ENCODE measurements at regions not wholly inside any gene's neighbourhood (a gene's known extent, or its start where the extent isn't known, plus 50 kb on each side); places are given as distances from the start of the nearest gene placed in this dataset.

GRCh38 chr21:23016617-23017016, 2018.4 kb downstream of the NCAM2 start:
- ATAC-seq (ENCODE audit: low FRiP score): no peak
- TF ChIP-seq CTCF (IDR thresholded peaks at IDR 0.05): no peak
- no peak for DNase-seq (ENCODE audit: low spot score)

- no peak for ATAC-seq (ENCODE audit: low FRiP score)
- TF ChIP-seq CTCF (IDR thresholded peaks at IDR 0.05): no peak
- DNase-seq (ENCODE audit: low spot score): no peak
Observed at GRCh38 chr21:23017989-23018388, 2019.8 kb downstream of the NCAM2 start.

GRCh38 chr21:23020969-23021368, 2022.8 kb downstream of the NCAM2 start:
- no peak for TF ChIP-seq CTCF (IDR thresholded peaks at IDR 0.05)
- DNase-seq (ENCODE audit: low spot score): no peak
- no peak for ATAC-seq (ENCODE audit: low FRiP score)

- ATAC-seq (ENCODE audit: low FRiP score) (no peak), DNase-seq (ENCODE audit: low spot score) (no peak)
- no peak for TF ChIP-seq CTCF (IDR thresholded peaks at IDR 0.05)
Observed at GRCh38 chr21:23021481-23021880, 2023.3 kb downstream of the NCAM2 start.

GRCh38 chr21:23026878-23027277, 2028.7 kb downstream of the NCAM2 start:
- TF ChIP-seq CTCF (IDR thresholded peaks at IDR 0.05): no peak

GRCh38 chr21:23039846-23040245, 2041.6 kb downstream of the NCAM2 start:
- DNase-seq (ENCODE audit: low spot score) (no peak), ATAC-seq (ENCODE audit: low FRiP score) (no peak)
- TF ChIP-seq CTCF (IDR thresholded peaks at IDR 0.05): no peak

More at GRCh38 chr21:23026878-23027277, 2028.7 kb downstream of the NCAM2 start:
- ATAC-seq (ENCODE audit: low FRiP score): no peak
- DNase-seq (ENCODE audit: low spot score): no peak

- no peak for DNase-seq (ENCODE audit: low spot score)
- no peak for ATAC-seq (ENCODE audit: low FRiP score)
Observed at GRCh38 chr21:23045955-23046354, 2047.7 kb downstream of the NCAM2 start.

More at GRCh38 chr21:23045955-23046354, 2047.7 kb downstream of the NCAM2 start:
- TF ChIP-seq CTCF (IDR thresholded peaks at IDR 0.05): no peak
